C1 segment of cervical spinal cord (tissue), 14 donors: ENCODE measurements at regions not wholly inside any gene's neighbourhood (a gene's known extent, or its start where the extent isn't known, plus 50 kb on each side); places are given as distances from the start of the nearest gene placed in this dataset.
"Not testable (repeated sequence)": the region's sequence is repeated elsewhere in the genome, so short reads cannot be mapped to it uniquely, and the experiment has no call there.

ENCODE experiments used
- DNase-seq, 14 donors: peaks; one replicate each; lab custom pipeline; 2025; lab: John Stamatoyannopoulos, UW

GRCh38 chr22:27244328-27244727, 557.2 kb downstream of the MN1 start:
- no peak for DNase-seq

- DNase-seq: no peak
These were observed 556.5 kb downstream of the MN1 start for GRCh38 chr22:27245056-27245455.

- no peak for DNase-seq
These were observed 555.0 kb downstream of the MN1 start for GRCh38 chr22:27246558-27246957.

GRCh38 chr22:27247701-27248434, 553.7 kb downstream of the MN1 start:
- DNase-seq: no peak

GRCh38 chr22:27250418-27250817, 551.1 kb downstream of the MN1 start:
- DNase-seq: no peak

- no peak for DNase-seq
These were observed 550.7 kb downstream of the MN1 start for GRCh38 chr22:27250886-27251285.

GRCh38 chr22:27251563-27251962, 550.0 kb downstream of the MN1 start:
- no peak for DNase-seq

GRCh38 chr22:27252282-27253049, 549.1 kb downstream of the MN1 start:
- no peak for DNase-seq

GRCh38 chr22:27253108-27253902, 548.3 kb downstream of the MN1 start:
- no peak for DNase-seq

GRCh38 chr22:27254063-27254462, 547.5 kb downstream of the MN1 start:
- not testable (repeated sequence) for DNase-seq

- no peak for DNase-seq
These were observed 546.0 kb downstream of the MN1 start for GRCh38 chr22:27255580-27255979.

GRCh38 chr22:27257987-27258386, 543.6 kb downstream of the MN1 start:
- DNase-seq: no peak

- DNase-seq: no peak
These were observed 542.9 kb downstream of the MN1 start for GRCh38 chr22:27258616-27259172.

- no peak for DNase-seq
These were observed 542.1 kb downstream of the MN1 start for GRCh38 chr22:27259433-27259832.

GRCh38 chr22:27260087-27260698, 541.4 kb downstream of the MN1 start:
- no peak for DNase-seq

- no peak for DNase-seq
These were observed 539.2 kb downstream of the MN1 start for GRCh38 chr22:27262361-27262760.

GRCh38 chr22:27264184-27264583, 537.4 kb downstream of the MN1 start:
- DNase-seq: no peak

- no peak for DNase-seq
These were observed 534.4 kb downstream of the MN1 start for GRCh38 chr22:27267145-27267544.

GRCh38 chr22:27269751-27270543, 531.6 kb downstream of the MN1 start:
- DNase-seq: no peak

- no peak for DNase-seq
These were observed 530.6 kb downstream of the MN1 start for GRCh38 chr22:27270818-27271510.
